ENCODE measurements at regions not wholly inside any gene's neighbourhood (a gene's known extent, or its start where the extent isn't known, plus 50 kb on each side); places are given as distances from the start of the nearest gene placed in this dataset.

DNA sequence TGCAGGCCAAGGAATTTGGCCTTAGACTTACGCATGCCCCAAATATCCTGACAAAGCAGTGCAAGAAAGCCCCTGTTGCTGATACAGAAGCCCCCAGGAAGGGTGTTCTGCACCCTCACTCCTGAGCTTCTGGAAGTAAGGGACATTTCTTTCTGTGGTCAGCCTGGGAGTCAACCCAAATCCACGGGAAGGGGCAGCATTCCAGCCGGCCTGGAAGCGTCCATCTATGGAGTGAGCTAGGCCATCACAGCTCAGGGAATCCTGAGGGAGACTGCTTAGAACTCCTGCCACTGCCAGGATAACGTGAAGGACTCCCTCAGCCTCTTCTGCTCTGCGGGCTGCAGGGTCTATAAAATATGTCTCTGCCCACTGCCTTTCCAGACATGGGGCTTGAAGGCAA lies 173.9 kb downstream of the ANAPC1 start:
- TF ChIP-seq, protein P1, sequence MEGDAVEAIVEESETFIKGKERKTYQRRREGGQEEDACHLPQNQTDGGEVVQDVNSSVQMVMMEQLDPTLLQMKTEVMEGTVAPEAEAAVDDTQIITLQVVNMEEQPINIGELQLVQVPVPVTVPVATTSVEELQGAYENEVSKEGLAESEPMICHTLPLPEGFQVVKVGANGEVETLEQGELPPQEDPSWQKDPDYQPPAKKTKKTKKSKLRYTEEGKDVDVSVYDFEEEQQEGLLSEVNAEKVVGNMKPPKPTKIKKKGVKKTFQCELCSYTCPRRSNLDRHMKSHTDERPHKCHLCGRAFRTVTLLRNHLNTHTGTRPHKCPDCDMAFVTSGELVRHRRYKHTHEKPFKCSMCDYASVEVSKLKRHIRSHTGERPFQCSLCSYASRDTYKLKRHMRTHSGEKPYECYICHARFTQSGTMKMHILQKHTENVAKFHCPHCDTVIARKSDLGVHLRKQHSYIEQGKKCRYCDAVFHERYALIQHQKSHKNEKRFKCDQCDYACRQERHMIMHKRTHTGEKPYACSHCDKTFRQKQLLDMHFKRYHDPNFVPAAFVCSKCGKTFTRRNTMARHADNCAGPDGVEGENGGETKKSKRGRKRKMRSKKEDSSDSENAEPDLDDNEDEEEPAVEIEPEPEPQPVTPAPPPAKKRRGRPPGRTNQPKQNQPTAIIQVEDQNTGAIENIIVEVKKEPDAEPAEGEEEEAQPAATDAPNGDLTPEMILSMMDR (IDR thresholded peaks at IDR 0.05): no peak
- TF ChIP-seq SIN3A (IDR thresholded peaks at IDR 0.05; ENCODE audit: borderline replicate concordance, low read depth, low read length) (no peak), JUND (IDR thresholded peaks at IDR 0.05) (no peak), RFX5 (IDR thresholded peaks at IDR 0.05; ENCODE audit: low read length) (no peak), POLR2AphosphoS5 (IDR thresholded peaks at IDR 0.05; ENCODE audit: low read depth, low read length) (no peak), EP300 (IDR thresholded peaks at IDR 0.05; ENCODE audit: borderline replicate concordance in 1 of 2, low read depth in 1 of 2, low read length in 1 of 2) (no peak), RAD21 (IDR thresholded peaks at IDR 0.05; ENCODE audit: low read length) (no peak)
- TF ChIP-seq, protein P2, sequence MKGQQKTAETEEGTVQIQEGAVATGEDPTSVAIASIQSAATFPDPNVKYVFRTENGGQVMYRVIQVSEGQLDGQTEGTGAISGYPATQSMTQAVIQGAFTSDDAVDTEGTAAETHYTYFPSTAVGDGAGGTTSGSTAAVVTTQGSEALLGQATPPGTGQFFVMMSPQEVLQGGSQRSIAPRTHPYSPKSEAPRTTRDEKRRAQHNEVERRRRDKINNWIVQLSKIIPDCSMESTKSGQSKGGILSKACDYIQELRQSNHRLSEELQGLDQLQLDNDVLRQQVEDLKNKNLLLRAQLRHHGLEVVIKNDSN (IDR thresholded peaks at IDR 0.05; ENCODE audit: borderline replicate concordance, low read depth): no peak
